ENCODE measurements at regions not wholly inside any gene's neighbourhood (a gene's known extent, or its start where the extent isn't known, plus 50 kb on each side); places are given as distances from the start of the nearest gene placed in this dataset.

- no peak for TF ChIP-seq CTCF (IDR thresholded peaks at IDR 0.05; ENCODE audit: extremely low read depth in 1 of 2, insufficient read depth in 1 of 2, low read depth in 1 of 2, low read length in 2 of 2)
- no peak for TF ChIP-seq MAX (IDR thresholded peaks at IDR 0.05; ENCODE audit: insufficient read depth, insufficient read length)
Measured at GRCh38 chr1:232290570-232290969, 339.4 kb downstream of the SIPA1L2 start.

All from endothelial cell of umbilical vein (primary cell).